OCI-LY7 (cell line): ENCODE measurements at regions not wholly inside any gene's neighbourhood (a gene's known extent, or its start where the extent isn't known, plus 50 kb on each side); places are given as distances from the start of the nearest gene placed in this dataset.

Experiments
- BruUV-seq: library from RNA; stranded (reverse); fragments of 400-500 nt; replicated peaks from 2 replicates; lab custom pipeline; 2021; lab: Mats Ljungman, UMichigan
- CTCF ChIA-PET: fragments of 300-600 bp; sonication (Branson Sonifier 250); formaldehyde crosslinking; loops from one replicate; lab custom pipeline; 2022; ENCODE audit warnings: antibody characterized with exemption; ENCODE audit not compliant: unreplicated experiment; lab: Charles Lee
- POLR2A ChIA-PET: fragments of 300-600 bp; sonication (Branson Sonifier 250); formaldehyde crosslinking; loops from one replicate; lab custom pipeline; 2022; ENCODE audit warnings: antibody characterized with exemption; lab: Charles Lee
- DNase-seq: peaks from one replicate; pipeline ENCODE4 v3.0.0-alpha.2; 2015; ENCODE audit warnings: low spot score
- H2AFZ ChIP-seq: fragments of 200-600 bp; sonication (generic), shearing (Covaris generic); 2 replicates; pipeline ENCODE4 v1.6.1; 2014; ENCODE audit warnings: mild to moderate bottlenecking, antibody characterized with exemption, low read length, moderate library complexity
- H3K27ac ChIP-seq: fragments of 200-600 bp; sonication (generic); 2 replicates; pipeline ENCODE4 v1.5.1; 2014; ENCODE audit warnings: mixed run types, low read depth, mild to moderate bottlenecking, moderate library complexity, low read length, inconsistent platforms; ENCODE audit not compliant: poor library complexity, severe bottlenecking
- H3K36me3 ChIP-seq: fragments of 200-600 bp; sonication (generic); 2 replicates; pipeline ENCODE4 v1.6.1; 2014; ENCODE audit warnings: mild to moderate bottlenecking, antibody characterized with exemption, low read length, moderate library complexity, mixed read lengths; ENCODE audit not compliant: insufficient read depth
- H3K4me1 ChIP-seq: fragments of 200-600 bp; sonication (generic); 2 replicates; pipeline ENCODE4 v1.5.1; 2014; ENCODE audit warnings: mild to moderate bottlenecking, low read length; ENCODE audit not compliant: insufficient read depth, poor library complexity, severe bottlenecking
- H3K4me2 ChIP-seq: fragments of 200-600 bp; sonication (generic); 2 replicates; pipeline ENCODE4 v1.6.1; 2014; ENCODE audit warnings: mild to moderate bottlenecking, low read length
- H3K4me3 ChIP-seq: fragments of 200-600 bp; sonication (generic); 2 replicates; pipeline ENCODE4 v1.5.1; 2014; ENCODE audit warnings: mild to moderate bottlenecking, low read depth, low read length; ENCODE audit not compliant: poor library complexity, severe bottlenecking
- H3K79me2 ChIP-seq: fragments of 200-600 bp; sonication (generic); 2 replicates; pipeline ENCODE4 v1.6.1; 2016; ENCODE audit warnings: low read depth, mild to moderate bottlenecking, low read length, moderate library complexity, mixed read lengths; ENCODE audit not compliant: insufficient read depth
- H3K9me2 ChIP-seq: fragments of 200-600 bp; sonication (generic); 2 replicates; pipeline ENCODE4 v1.6.1; 2016; ENCODE audit warnings: mild to moderate bottlenecking, low read length, mixed read lengths; ENCODE audit not compliant: insufficient read depth
- H3K9me3 ChIP-seq: fragments of 200-600 bp; sonication (generic); 2 replicates; pipeline ENCODE4 v1.6.1; 2014; ENCODE audit warnings: mild to moderate bottlenecking, mixed run types, low read length, mixed read lengths
- H4K20me1 ChIP-seq: fragments of 200-600 bp; sonication (generic); 2 replicates; pipeline ENCODE4 v1.6.1; 2014; ENCODE audit warnings: mild to moderate bottlenecking, antibody characterized with exemption, low read length, moderate library complexity, mixed read lengths; ENCODE audit not compliant: insufficient read depth
- EZH2phosphoT487 ChIP-seq: fragments of 200-600 bp; sonication (generic); IDR thresholded peaks from 2 replicates; pipeline ENCODE4 v1.6.1; 2018; ENCODE audit warnings: low read depth, borderline replicate concordance, mild to moderate bottlenecking, mixed run types, antibody characterized with exemption, low read length, moderate library complexity, mixed read lengths
- intact Hi-C: fragments of 100-400 bp; cut with micrococcal nuclease; formaldehyde crosslinking; loops from one replicate; pipeline ENCODE4 v1.10.0; 2022; ENCODE audit not compliant: unreplicated experiment
- TF ChIP-seq, protein P1 (sequence below): fragments of 200-600 bp; sonication (generic); conservative IDR thresholded peaks from 2 replicates; pipeline ENCODE4 v1.5.1; 2014; ENCODE audit warnings: mild to moderate bottlenecking, antibody characterized with exemption, low read length, moderate library complexity, mixed read lengths

DNA sequence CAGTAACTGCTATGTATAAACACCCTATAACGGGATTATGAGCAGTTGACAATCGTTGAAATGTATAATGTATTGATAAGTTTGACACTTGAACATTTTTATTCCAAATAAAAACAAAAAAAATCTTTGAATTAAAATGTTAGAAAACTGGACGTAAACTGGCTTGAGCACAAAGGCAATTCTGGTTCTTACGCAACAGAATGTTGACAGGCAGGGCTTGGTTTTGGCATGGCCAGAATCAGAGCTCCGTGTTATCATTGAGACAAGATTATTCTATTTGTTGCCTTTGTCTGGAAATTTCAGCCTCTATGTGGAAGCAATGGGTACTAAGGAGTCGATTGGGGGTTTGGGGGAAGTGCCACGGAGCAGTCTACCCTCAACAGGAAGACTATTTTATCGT lies 1028.6 kb upstream of the ZEB2 start:
- H3K27ac ChIP-seq = no peak overlapping the region
- DNase-seq = no peak
- CTCF ChIA-PET = no interaction called here
- no peaks in the 10 kb centered on the region for H3K9me3 ChIP-seq
- H3K4me2 ChIP-seq = no peak overlapping the region
- no peaks in the 10 kb centered on the region for H3K36me3 ChIP-seq
- intact Hi-C loops = no loop called here
- no peaks in the 10 kb centered on the region for H3K4me1 ChIP-seq
- H2AFZ ChIP-seq = no peak overlapping the region
- H4K20me1 ChIP-seq = no peaks in the 10 kb centered on the region
- POLR2A ChIA-PET = interaction anchor here (0.7 kb wide), 1 partner anchor 143 kb away, joined by 3 read pairs; no protein-coding TSS in a partner anchor
- no peak overlapping the region for H3K4me3 ChIP-seq
- H3K9me2 ChIP-seq = no peaks in the 10 kb centered on the region
- TF ChIP-seq, protein P1, sequence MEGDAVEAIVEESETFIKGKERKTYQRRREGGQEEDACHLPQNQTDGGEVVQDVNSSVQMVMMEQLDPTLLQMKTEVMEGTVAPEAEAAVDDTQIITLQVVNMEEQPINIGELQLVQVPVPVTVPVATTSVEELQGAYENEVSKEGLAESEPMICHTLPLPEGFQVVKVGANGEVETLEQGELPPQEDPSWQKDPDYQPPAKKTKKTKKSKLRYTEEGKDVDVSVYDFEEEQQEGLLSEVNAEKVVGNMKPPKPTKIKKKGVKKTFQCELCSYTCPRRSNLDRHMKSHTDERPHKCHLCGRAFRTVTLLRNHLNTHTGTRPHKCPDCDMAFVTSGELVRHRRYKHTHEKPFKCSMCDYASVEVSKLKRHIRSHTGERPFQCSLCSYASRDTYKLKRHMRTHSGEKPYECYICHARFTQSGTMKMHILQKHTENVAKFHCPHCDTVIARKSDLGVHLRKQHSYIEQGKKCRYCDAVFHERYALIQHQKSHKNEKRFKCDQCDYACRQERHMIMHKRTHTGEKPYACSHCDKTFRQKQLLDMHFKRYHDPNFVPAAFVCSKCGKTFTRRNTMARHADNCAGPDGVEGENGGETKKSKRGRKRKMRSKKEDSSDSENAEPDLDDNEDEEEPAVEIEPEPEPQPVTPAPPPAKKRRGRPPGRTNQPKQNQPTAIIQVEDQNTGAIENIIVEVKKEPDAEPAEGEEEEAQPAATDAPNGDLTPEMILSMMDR = no peak
- no peak for TF ChIP-seq EZH2phosphoT487
- H3K79me2 ChIP-seq = no peaks in the 10 kb centered on the region
- no TSS peak for BruUV-seq

DNA sequence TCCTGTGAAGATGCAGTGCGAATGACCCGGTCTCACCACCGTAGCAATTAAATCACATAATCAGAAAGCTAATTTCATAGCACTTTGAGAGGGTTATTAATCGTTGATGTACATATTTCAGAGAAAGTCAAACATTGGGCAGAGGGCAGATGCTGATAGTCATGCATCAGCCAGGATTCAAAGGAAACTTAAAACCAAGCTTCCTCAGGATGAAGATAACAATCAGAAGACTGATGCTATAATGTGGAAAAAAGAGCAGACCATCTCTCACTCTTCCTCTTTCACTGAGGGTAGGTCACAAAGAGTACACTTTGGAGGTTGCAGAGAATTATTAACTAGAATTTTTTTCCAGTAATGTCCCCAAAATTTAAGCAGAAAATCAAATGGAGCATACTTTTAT lies 1027.7 kb upstream of the ZEB2 start:
- POLR2A ChIA-PET = interaction anchor here (0.6 kb wide), 1 partner anchor 111 kb away, joined by 6 read pairs; no protein-coding TSS in a partner anchor
- H3K4me2 ChIP-seq = no peak overlapping the region
- H3K9me3 ChIP-seq = no peaks in the 10 kb centered on the region
- H3K4me1 ChIP-seq = no peaks in the 10 kb centered on the region
- no peak overlapping the region for H3K27ac ChIP-seq
- no peak for TF ChIP-seq EZH2phosphoT487
- TF ChIP-seq, protein P1 = no peak
- H3K36me3 ChIP-seq = no peaks in the 10 kb centered on the region
- H4K20me1 ChIP-seq = no peaks in the 10 kb centered on the region
- H3K79me2 ChIP-seq = no peaks in the 10 kb centered on the region
- no TSS peak for BruUV-seq
- H3K4me3 ChIP-seq = no peak overlapping the region
- no peak for DNase-seq
- CTCF ChIA-PET = no interaction called here
- no peak overlapping the region for H2AFZ ChIP-seq
- H3K9me2 ChIP-seq = no peaks in the 10 kb centered on the region
- intact Hi-C loops = no loop called here

DNA sequence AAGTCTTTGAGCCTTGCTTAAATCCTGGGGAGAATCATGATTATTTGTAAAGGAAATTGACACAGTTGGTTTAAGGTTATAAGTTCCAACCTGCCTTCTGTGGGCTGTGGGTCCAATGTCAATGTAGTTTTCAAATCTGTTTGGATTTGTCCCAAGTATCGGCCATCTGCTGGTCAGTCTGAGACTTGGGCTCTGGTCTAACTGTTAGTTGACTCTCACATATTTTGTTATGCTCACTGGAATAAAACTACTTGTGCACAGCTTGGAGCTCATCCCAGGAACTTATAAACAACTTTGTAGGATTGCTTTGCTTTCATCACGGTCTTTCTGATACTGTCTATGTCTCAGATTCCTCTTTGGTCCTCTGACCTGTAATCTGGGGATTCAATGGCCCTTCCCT lies 1026.2 kb upstream of the ZEB2 start:
- intact Hi-C loops = no loop called here
- Histone ChIP-seq H3K36me3 (no peaks in the 10 kb centered on the region), H3K4me3 (no peak overlapping the region), H3K4me2 (no peak overlapping the region), H2AFZ (no peak overlapping the region), H3K9me2 (no peaks in the 10 kb centered on the region), H3K4me1 (no peaks in the 10 kb centered on the region), H3K27ac (no peak overlapping the region), H3K9me3 (no peaks in the 10 kb centered on the region), H3K79me2 (no peaks in the 10 kb centered on the region), H4K20me1 (no peaks in the 10 kb centered on the region)
- POLR2A ChIA-PET = no interaction called here
- no peak for DNase-seq
- TF ChIP-seq EZH2phosphoT487 = no peak
- TF ChIP-seq, protein P1 = no peak
- BruUV-seq = no TSS peak
- CTCF ChIA-PET = no interaction called here
